ENCODE measurements at regions not wholly inside any gene's neighbourhood (a gene's known extent, or its start where the extent isn't known, plus 50 kb on each side); places are given as distances from the start of the nearest gene placed in this dataset.

DNA sequence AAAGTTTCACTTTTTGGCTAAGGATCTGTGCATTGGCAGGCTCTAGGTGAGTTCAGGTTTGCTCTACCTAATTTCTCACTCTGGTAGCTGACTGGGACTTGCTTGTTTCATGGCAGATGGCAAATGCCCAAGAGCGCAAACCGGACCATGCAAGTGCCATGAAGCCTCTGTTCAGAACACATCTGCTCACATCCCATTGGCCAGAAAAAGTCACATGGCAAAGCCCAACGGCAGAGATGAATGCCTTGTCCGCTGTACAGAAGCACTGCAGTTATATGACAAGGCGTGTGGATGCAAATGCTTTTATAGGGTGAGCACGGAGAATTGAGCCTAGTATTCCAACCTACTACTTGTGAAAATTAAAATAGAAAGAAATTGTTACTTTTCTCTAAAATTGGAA lies 202.2 kb upstream of the HMGA2 start:
- TF ChIP-seq, protein P1, sequence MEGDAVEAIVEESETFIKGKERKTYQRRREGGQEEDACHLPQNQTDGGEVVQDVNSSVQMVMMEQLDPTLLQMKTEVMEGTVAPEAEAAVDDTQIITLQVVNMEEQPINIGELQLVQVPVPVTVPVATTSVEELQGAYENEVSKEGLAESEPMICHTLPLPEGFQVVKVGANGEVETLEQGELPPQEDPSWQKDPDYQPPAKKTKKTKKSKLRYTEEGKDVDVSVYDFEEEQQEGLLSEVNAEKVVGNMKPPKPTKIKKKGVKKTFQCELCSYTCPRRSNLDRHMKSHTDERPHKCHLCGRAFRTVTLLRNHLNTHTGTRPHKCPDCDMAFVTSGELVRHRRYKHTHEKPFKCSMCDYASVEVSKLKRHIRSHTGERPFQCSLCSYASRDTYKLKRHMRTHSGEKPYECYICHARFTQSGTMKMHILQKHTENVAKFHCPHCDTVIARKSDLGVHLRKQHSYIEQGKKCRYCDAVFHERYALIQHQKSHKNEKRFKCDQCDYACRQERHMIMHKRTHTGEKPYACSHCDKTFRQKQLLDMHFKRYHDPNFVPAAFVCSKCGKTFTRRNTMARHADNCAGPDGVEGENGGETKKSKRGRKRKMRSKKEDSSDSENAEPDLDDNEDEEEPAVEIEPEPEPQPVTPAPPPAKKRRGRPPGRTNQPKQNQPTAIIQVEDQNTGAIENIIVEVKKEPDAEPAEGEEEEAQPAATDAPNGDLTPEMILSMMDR (IDR thresholded peaks at IDR 0.05; ENCODE audit: control extremely low read depth, extremely low read depth, low read depth, missing control alignments), result no peak
- ChIA-PET CTCF (interaction anchor here (0.9 to 1.5 kb wide), 4 partner anchors 8 to 66 kb away, joined by 3 to 4 read pairs (median 3); no protein-coding TSS in a partner anchor), POLR2A (no interaction called here)
- DNase-seq (ENCODE audit: extremely low spot score), result no peak

DNA sequence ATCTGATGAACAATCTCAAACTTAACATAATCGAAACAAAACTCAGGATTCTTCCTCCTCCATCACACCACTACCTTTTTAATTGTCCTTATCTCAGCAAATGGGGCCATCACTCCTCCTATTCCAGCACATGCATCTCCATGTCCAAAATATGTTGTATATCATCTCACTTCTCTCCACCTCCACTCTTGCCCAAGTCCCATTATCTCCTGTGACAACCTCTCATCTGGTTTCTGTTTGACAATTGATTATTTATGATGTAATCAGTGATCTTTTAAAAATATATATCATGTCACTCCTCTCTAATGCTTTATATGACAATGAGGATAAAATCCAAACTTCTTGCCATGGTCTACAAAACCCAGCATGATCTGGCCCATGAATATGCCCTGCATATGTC lies 200.8 kb upstream of the HMGA2 start:
- TF ChIP-seq, protein P1 (IDR thresholded peaks at IDR 0.05; ENCODE audit: control extremely low read depth, extremely low read depth, low read depth, missing control alignments), result no peak
- POLR2A ChIA-PET, result no interaction called here
- CTCF ChIA-PET, result interaction anchor here (1.5 kb wide), 1 partner anchor 22 kb away, joined by 4 read pairs; no protein-coding TSS in a partner anchor
- DNase-seq (ENCODE audit: extremely low spot score), result no peak

GRCh38 chr12:65624554-65625086 lies 199.7 kb upstream of the HMGA2 start:
- no peak for DNase-seq (ENCODE audit: extremely low spot score)
- ChIA-PET POLR2A (no interaction called here), CTCF (interaction anchor here (1.5 kb wide), 1 partner anchor 21 kb away, joined by 4 read pairs; no protein-coding TSS in a partner anchor)
- TF ChIP-seq, protein P1 (IDR thresholded peaks at IDR 0.05; ENCODE audit: control extremely low read depth, extremely low read depth, low read depth, missing control alignments), result no peak

DNA sequence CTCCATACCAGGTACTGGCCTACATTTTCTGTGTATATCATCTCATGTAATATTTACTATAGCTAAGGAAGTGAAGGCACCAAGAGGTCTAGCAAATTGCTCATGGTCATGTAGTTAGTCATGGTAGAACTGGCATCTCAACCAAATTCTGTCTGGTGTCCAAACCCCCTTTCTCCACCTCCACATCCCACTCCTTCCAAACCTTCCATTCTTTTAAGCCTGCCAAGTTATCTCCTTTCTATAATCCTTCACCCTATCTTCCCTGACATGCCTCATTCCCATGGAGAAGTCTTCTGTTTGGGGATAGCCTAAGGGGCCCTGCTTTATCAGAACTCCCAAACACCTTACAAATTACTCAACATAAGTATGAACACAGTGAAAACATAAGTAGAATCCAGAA lies 196.2 kb upstream of the HMGA2 start:
- POLR2A ChIA-PET, result no interaction called here

DNA sequence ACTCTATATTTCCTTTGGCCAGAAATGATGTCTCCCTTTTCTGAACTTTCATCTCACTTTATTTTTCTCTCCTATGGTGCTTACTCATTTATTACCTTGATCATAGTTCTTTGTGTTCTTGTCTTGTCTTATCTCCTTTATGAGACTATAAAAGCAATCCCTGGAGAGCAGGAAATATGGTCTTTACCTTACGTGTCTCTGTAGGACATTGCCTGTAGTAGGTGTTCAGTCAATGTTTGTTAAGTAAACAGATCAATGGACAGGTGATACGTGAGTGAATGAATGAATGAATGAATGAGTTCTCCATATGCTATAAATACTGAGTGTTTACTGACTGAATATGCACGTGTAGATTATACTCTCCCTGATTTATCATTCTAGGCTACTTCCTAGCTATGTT lies 193.7 kb upstream of the HMGA2 start:
- DNase-seq (ENCODE audit: extremely low spot score), result no peak
- ChIA-PET POLR2A (no interaction called here), CTCF (interaction anchor here (1.1 kb wide), 1 partner anchor 9 kb away, joined by 4 read pairs; no protein-coding TSS in a partner anchor)
- TF ChIP-seq, protein P1 (IDR thresholded peaks at IDR 0.05; ENCODE audit: control extremely low read depth, extremely low read depth, low read depth, missing control alignments), result no peak

More for the DNA sequence above, 196.2 kb upstream of the HMGA2 start:
- TF ChIP-seq, protein P1 (IDR thresholded peaks at IDR 0.05; ENCODE audit: control extremely low read depth, extremely low read depth, low read depth, missing control alignments), result no peak
- DNase-seq (ENCODE audit: extremely low spot score), result no peak
- CTCF ChIA-PET, result interaction anchor here (0.6 to 1.9 kb wide), 4 partner anchors 10 to 71 kb away, joined by 3 to 5 read pairs (median 3); no protein-coding TSS in a partner anchor

- POLR2A ChIA-PET, result no interaction called here
- CTCF ChIA-PET, result no interaction called here
Measured at GRCh38 chr12:65631621-65632111, 192.6 kb upstream of the HMGA2 start.

More at GRCh38 chr12:65631621-65632111, 192.6 kb upstream of the HMGA2 start:
- TF ChIP-seq, protein P1 (IDR thresholded peaks at IDR 0.05; ENCODE audit: control extremely low read depth, extremely low read depth, low read depth, missing control alignments), result no peak
- DNase-seq (ENCODE audit: extremely low spot score), result no peak

All from GM10248 (cell line).